GM21825 (cell line): ENCODE measurements at regions not wholly inside any gene's neighbourhood (a gene's known extent, or its start where the extent isn't known, plus 50 kb on each side); places are given as distances from the start of the nearest gene placed in this dataset.

Experiments used
- ATAC-seq: cut with Tn5 transposase; IDR thresholded peaks from one replicate; pipeline ENCODE4 v1.9.1; 2021; ENCODE audit warnings: mild to moderate bottlenecking, moderate library complexity; ENCODE audit not compliant: unreplicated experiment

- no peak for ATAC-seq
These were observed 699.0 kb downstream of the FGF9 start for GRCh38 chr13:22369840-22370239.

GRCh38 chr13:22372261-22372660 is 701.4 kb downstream of the FGF9 start:
- ATAC-seq = no peak

- no peak for ATAC-seq
These were observed 704.3 kb downstream of the FGF9 start for GRCh38 chr13:22375151-22375550.

GRCh38 chr13:22387899-22388298 is 717.0 kb downstream of the FGF9 start:
- no peak for ATAC-seq

- ATAC-seq = no peak
These were observed 729.0 kb downstream of the FGF9 start for GRCh38 chr13:22399801-22400420.

GRCh38 chr13:22402682-22403081 is 731.8 kb downstream of the FGF9 start:
- no peak for ATAC-seq

GRCh38 chr13:22403144-22403543 is 732.3 kb downstream of the FGF9 start:
- ATAC-seq = no peak

GRCh38 chr13:22405891-22406290 is 735.0 kb downstream of the FGF9 start:
- no peak for ATAC-seq

GRCh38 chr13:22412452-22412851 is 741.6 kb downstream of the FGF9 start:
- ATAC-seq = no peak

- no peak for ATAC-seq
These were observed 751.1 kb downstream of the FGF9 start for GRCh38 chr13:22422023-22422422.

GRCh38 chr13:22422712-22423111 is 751.8 kb downstream of the FGF9 start:
- no peak for ATAC-seq

- no peak for ATAC-seq
These were observed 752.4 kb downstream of the FGF9 start for GRCh38 chr13:22423261-22423660.

GRCh38 chr13:22425087-22425486 is 754.2 kb downstream of the FGF9 start:
- ATAC-seq = no peak

GRCh38 chr13:22427066-22427465 is 753.7 kb upstream of the SGCG start:
- no peak for ATAC-seq

- ATAC-seq = no peak
These were observed 753.0 kb upstream of the SGCG start for GRCh38 chr13:22427783-22428182.

- no peak for ATAC-seq
These were observed 752.5 kb upstream of the SGCG start for GRCh38 chr13:22428188-22428828.

- no peak for ATAC-seq
These were observed 748.1 kb upstream of the SGCG start for GRCh38 chr13:22432690-22433089.

- ATAC-seq = no peak
These were observed 733.5 kb upstream of the SGCG start for GRCh38 chr13:22447132-22447886.

GRCh38 chr13:22449251-22449650 is 731.5 kb upstream of the SGCG start:
- ATAC-seq = no peak

- no peak for ATAC-seq
These were observed 729.4 kb upstream of the SGCG start for GRCh38 chr13:22451327-22451741.

- ATAC-seq = no peak
These were observed 726.2 kb upstream of the SGCG start for GRCh38 chr13:22454586-22454985.

- ATAC-seq = no peak
These were observed 725.7 kb upstream of the SGCG start for GRCh38 chr13:22455036-22455435.
